ENCODE measurements at regions not wholly inside any gene's neighbourhood (a gene's known extent, or its start where the extent isn't known, plus 50 kb on each side); places are given as distances from the start of the nearest gene placed in this dataset.

DNA sequence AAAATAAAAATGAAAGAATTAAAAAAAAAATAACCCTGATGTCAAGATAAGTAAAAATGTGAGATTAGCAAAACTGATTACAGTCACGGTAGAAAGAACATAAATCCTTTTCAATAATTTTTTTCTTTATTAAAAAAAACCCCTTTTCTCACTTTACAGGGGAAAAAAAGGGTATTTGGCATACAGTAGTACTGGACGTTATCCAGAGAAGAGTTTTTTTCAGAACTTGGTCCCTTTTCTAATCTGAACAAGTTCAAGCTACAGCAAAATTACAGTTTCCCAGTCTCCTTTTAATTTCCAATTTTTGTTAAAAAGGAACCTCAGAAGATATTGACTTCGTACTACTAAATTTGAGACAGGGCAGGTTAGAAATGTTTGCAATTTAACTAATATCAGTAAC is 134.7 kb upstream of the DCN start:
- H3K4me3 ChIP-seq, result no peak overlapping the region
- H3K9me3 ChIP-seq (ENCODE audit: control insufficient read depth in 4 of 4, insufficient read depth in 3 of 4, low read length in 3 of 4), result no peaks in the 10 kb centered on the region
- H3K9ac ChIP-seq (ENCODE audit: insufficient read depth in 1 of 2, low read length in 2 of 2), result no peak overlapping the region
- no peaks in the 10 kb centered on the region for H3K27me3 ChIP-seq (ENCODE audit: control insufficient read depth in 3 of 3, insufficient read depth in 3 of 3, low read length in 2 of 3)
- DNase-seq (peak in 2 of 3 donors; percentile 80), ATAC-seq (ENCODE audit: insufficient read depth, low FRiP score) (no peak)
- H3K27ac ChIP-seq (ENCODE audit: low read depth in 1 of 2, low read length in 1 of 2), result no peak overlapping the region
- peaks cover 0 to 7% (median 0%) of the 10 kb centered on the region in 5 donors for H3K4me1 ChIP-seq (ENCODE audit: control insufficient read depth in 5 of 5, insufficient read depth in 5 of 5, low read length in 5 of 5)
- TF ChIP-seq, protein P1, sequence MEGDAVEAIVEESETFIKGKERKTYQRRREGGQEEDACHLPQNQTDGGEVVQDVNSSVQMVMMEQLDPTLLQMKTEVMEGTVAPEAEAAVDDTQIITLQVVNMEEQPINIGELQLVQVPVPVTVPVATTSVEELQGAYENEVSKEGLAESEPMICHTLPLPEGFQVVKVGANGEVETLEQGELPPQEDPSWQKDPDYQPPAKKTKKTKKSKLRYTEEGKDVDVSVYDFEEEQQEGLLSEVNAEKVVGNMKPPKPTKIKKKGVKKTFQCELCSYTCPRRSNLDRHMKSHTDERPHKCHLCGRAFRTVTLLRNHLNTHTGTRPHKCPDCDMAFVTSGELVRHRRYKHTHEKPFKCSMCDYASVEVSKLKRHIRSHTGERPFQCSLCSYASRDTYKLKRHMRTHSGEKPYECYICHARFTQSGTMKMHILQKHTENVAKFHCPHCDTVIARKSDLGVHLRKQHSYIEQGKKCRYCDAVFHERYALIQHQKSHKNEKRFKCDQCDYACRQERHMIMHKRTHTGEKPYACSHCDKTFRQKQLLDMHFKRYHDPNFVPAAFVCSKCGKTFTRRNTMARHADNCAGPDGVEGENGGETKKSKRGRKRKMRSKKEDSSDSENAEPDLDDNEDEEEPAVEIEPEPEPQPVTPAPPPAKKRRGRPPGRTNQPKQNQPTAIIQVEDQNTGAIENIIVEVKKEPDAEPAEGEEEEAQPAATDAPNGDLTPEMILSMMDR (IDR thresholded peaks at IDR 0.05; ENCODE audit: control extremely low read depth, extremely low read depth), result no peak
- 57 to 69% methylated on average over 3 of the region's 3 CpGs for WGBS, 2 donors
- H3K36me3 ChIP-seq (ENCODE audit: control insufficient read depth in 4 of 4, insufficient read depth in 4 of 4, low read length in 4 of 4), result no peaks in the 10 kb centered on the region

DNA sequence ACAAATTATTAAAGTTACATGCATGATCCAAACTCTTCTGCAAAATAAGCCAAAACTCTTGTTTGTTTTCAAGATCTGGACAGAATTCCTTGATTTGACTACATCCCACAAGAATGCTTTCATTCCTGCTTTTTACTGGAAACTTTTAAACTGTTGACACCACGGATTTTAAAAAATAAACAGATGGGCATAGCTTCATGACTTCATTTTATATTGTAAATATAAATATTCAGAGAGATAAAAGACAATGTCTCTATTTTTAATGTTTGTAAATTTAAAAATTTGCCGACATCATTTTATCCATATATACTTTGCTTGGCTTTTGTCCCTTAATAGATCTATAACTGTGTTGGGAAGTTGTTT is 134.3 kb upstream of the DCN start:
- peaks cover 0 to 7% (median 0%) of the 10 kb centered on the region in 5 donors for H3K4me1 ChIP-seq (ENCODE audit: control insufficient read depth in 5 of 5, insufficient read depth in 5 of 5, low read length in 5 of 5)
- ATAC-seq (ENCODE audit: insufficient read depth, low FRiP score), result no peak
- 54 to 81% methylated on average over 2 of the region's 2 CpGs for WGBS, 2 donors
- TF ChIP-seq, protein P1 (IDR thresholded peaks at IDR 0.05; ENCODE audit: control extremely low read depth, extremely low read depth), result no peak
- no peak overlapping the region for H3K27ac ChIP-seq (ENCODE audit: low read depth in 1 of 2, low read length in 1 of 2)
- H3K9ac ChIP-seq (ENCODE audit: insufficient read depth in 1 of 2, low read length in 2 of 2), result no peak overlapping the region
- peak in 2 of 3 donors; percentile 87 to 88 for DNase-seq
- no peak overlapping the region for H3K4me3 ChIP-seq
- H3K36me3 ChIP-seq (ENCODE audit: control insufficient read depth in 4 of 4, insufficient read depth in 4 of 4, low read length in 4 of 4), result no peaks in the 10 kb centered on the region
- H3K9me3 ChIP-seq (ENCODE audit: control insufficient read depth in 4 of 4, insufficient read depth in 3 of 4, low read length in 3 of 4), result no peaks in the 10 kb centered on the region
- no peaks in the 10 kb centered on the region for H3K27me3 ChIP-seq (ENCODE audit: control insufficient read depth in 3 of 3, insufficient read depth in 3 of 3, low read length in 2 of 3)

DNA sequence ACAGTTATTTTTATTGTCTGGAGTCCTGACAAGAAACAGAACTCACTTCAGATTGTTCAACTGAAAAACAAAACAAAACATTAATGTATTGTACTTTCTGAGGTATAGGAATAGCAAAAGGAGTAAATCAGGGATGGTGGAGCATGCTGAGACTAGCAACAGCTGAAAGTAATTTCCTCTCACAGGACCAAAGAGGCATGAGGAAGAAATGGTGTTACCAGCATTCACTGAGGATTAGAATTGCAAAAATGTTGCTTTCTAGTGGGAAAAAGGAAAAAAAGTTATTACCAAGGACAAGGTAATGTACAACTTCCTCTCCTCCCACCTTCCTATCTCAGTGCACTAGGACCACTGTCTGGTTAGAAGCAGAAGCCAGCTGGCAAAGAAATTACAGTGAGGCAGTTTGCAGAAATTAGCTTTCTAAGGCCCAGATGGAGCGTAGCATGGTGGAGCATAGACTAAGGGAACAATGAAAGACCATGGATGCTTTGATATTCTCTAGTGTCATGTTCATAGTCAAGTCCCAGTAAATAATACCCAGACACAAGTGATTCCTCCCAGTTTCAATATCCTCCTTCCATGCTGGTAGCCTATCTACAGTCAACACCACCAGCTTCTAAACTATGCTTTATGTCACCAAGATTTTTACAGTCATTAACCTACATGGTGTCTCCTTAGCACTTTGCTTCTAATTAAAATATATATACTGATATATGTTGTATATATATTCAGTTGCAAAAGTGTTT is 133.7 kb upstream of the DCN start:
- TF ChIP-seq, protein P1 (IDR thresholded peaks at IDR 0.05; ENCODE audit: control extremely low read depth, extremely low read depth), result no peak
- 86 to 93% methylated on average over 1 of the region's 1 CpG for WGBS, 2 donors
- H3K36me3 ChIP-seq (ENCODE audit: control insufficient read depth in 4 of 4, insufficient read depth in 4 of 4, low read length in 4 of 4), result no peaks in the 10 kb centered on the region

More for the DNA sequence above, 133.7 kb upstream of the DCN start:
- Histone ChIP-seq H3K9me3 (ENCODE audit: control insufficient read depth in 4 of 4, insufficient read depth in 3 of 4, low read length in 3 of 4) (no peaks in the 10 kb centered on the region), H3K4me3 (no peak overlapping the region), H3K4me1 (ENCODE audit: control insufficient read depth in 5 of 5, insufficient read depth in 5 of 5, low read length in 5 of 5) (peaks cover 0 to 7% (median 0%) of the 10 kb centered on the region in 5 donors), H3K27ac (ENCODE audit: low read depth in 1 of 2, low read length in 1 of 2) (no peak overlapping the region), H3K9ac (ENCODE audit: insufficient read depth in 1 of 2, low read length in 2 of 2) (peak overlapping the region in 1 of 2 donors; percentile 19), H3K27me3 (ENCODE audit: control insufficient read depth in 3 of 3, insufficient read depth in 3 of 3, low read length in 2 of 3) (no peaks in the 10 kb centered on the region)
- ATAC-seq (ENCODE audit: insufficient read depth, low FRiP score), result no peak
- peak in 2 of 3 donors; percentile 62 for DNase-seq
